GM18867 (cell line): ENCODE measurements at regions not wholly inside any gene's neighbourhood (a gene's known extent, or its start where the extent isn't known, plus 50 kb on each side); places are given as distances from the start of the nearest gene placed in this dataset.
"Not testable (repeated sequence)": the region's sequence is repeated elsewhere in the genome, so short reads cannot be mapped to it uniquely, and the experiment has no call there.

ENCODE experiments used
- ATAC-seq: cut with Tn5 transposase; IDR thresholded peaks from one replicate; pipeline ENCODE4 v1.9.1; 2021; ENCODE audit warnings: mild to moderate bottlenecking, moderate library complexity; ENCODE audit not compliant: unreplicated experiment

- ATAC-seq: no peak
Observed at GRCh38 chr16:75919664-75920063, 193.4 kb upstream of the CPHXL start.

- no peak for ATAC-seq
Observed at GRCh38 chr16:75921281-75921680, 195.0 kb upstream of the CPHXL start.

- ATAC-seq: no peak
Observed at GRCh38 chr16:75922250-75922649, 196.0 kb upstream of the CPHXL start.

- ATAC-seq: no peak
Observed at GRCh38 chr16:75924397-75924796, 198.1 kb upstream of the CPHXL start.

GRCh38 chr16:75927810-75928209, 201.5 kb upstream of the CPHXL start:
- ATAC-seq: no peak

GRCh38 chr16:75928295-75928694, 202.0 kb upstream of the CPHXL start:
- no peak for ATAC-seq

- no peak for ATAC-seq
Observed at GRCh38 chr16:75929046-75929445, 202.8 kb upstream of the CPHXL start.

- no peak for ATAC-seq
Observed at GRCh38 chr16:75931043-75931442, 204.8 kb upstream of the CPHXL start.

GRCh38 chr16:75931970-75932369, 205.7 kb upstream of the CPHXL start:
- no peak for ATAC-seq

GRCh38 chr16:75938818-75939217, 212.5 kb upstream of the CPHXL start:
- no peak for ATAC-seq

GRCh38 chr16:75942351-75942750, 216.1 kb upstream of the CPHXL start:
- no peak for ATAC-seq

- no peak for ATAC-seq
Observed at GRCh38 chr16:75942936-75943335, 216.6 kb upstream of the CPHXL start.

GRCh38 chr16:75943705-75944514, 217.6 kb upstream of the CPHXL start:
- no peak for ATAC-seq

GRCh38 chr16:75945916-75946457, 219.7 kb upstream of the CPHXL start:
- ATAC-seq: no peak

- no peak for ATAC-seq
Observed at GRCh38 chr16:75947626-75948239, 221.4 kb upstream of the CPHXL start.

- ATAC-seq: no peak
Observed at GRCh38 chr16:75948441-75948840, 222.2 kb upstream of the CPHXL start.

GRCh38 chr16:75948886-75949285, 222.6 kb upstream of the CPHXL start:
- ATAC-seq: no peak

- no peak for ATAC-seq
Observed at GRCh38 chr16:75952124-75952523, 225.8 kb upstream of the CPHXL start.

- no peak for ATAC-seq
Observed at GRCh38 chr16:75957870-75958269, 231.6 kb upstream of the CPHXL start.

GRCh38 chr16:75965504-75966374, 239.4 kb upstream of the CPHXL start:
- ATAC-seq: no peak

- not testable (repeated sequence) for ATAC-seq
Observed at GRCh38 chr16:75969120-75969519, 242.8 kb upstream of the CPHXL start.
